ENCODE measurements at regions not wholly inside any gene's neighbourhood (a gene's known extent, or its start where the extent isn't known, plus 50 kb on each side); places are given as distances from the start of the nearest gene placed in this dataset.

- WGBS, 2 donors, result 83 to 91% methylated on average over 7 of the region's 7 CpGs
- no peak for TF ChIP-seq CTCF (IDR thresholded peaks at IDR 0.05; ENCODE audit: control extremely low read depth, extremely low read depth)
- Histone ChIP-seq H3K27ac (ENCODE audit: low read depth in 1 of 2, low read length in 1 of 2) (no peak overlapping the region), H3K9ac (ENCODE audit: insufficient read depth in 1 of 2, low read length in 2 of 2) (no peak overlapping the region), H3K9me3 (ENCODE audit: control insufficient read depth in 4 of 4, insufficient read depth in 3 of 4, low read length in 3 of 4) (no peaks in the 10 kb centered on the region), H3K36me3 (ENCODE audit: control insufficient read depth in 4 of 4, insufficient read depth in 4 of 4, low read length in 4 of 4) (no peaks in the 10 kb centered on the region), H3K4me1 (ENCODE audit: control insufficient read depth in 5 of 5, insufficient read depth in 5 of 5, low read length in 5 of 5) (no peaks in the 10 kb centered on the region), H3K27me3 (ENCODE audit: control insufficient read depth in 3 of 3, insufficient read depth in 3 of 3, low read length in 2 of 3) (peaks cover 0 to 3% (median 0%) of the 10 kb centered on the region in 3 donors), H3K4me3 (no peak overlapping the region)
- DNase-seq (no peak), ATAC-seq (ENCODE audit: insufficient read depth, low FRiP score) (no peak)
These were observed 295.4 kb downstream of the FOXA2 start for GRCh38 chr20:22288957-22289356.

GRCh38 chr20:22288156-22288555 lies 296.2 kb downstream of the FOXA2 start:
- Histone ChIP-seq H3K27me3 (ENCODE audit: control insufficient read depth in 3 of 3, insufficient read depth in 3 of 3, low read length in 2 of 3) (peaks cover 0 to 3% (median 0%) of the 10 kb centered on the region in 3 donors), H3K4me3 (no peak overlapping the region), H3K36me3 (ENCODE audit: control insufficient read depth in 4 of 4, insufficient read depth in 4 of 4, low read length in 4 of 4) (no peaks in the 10 kb centered on the region), H3K9me3 (ENCODE audit: control insufficient read depth in 4 of 4, insufficient read depth in 3 of 4, low read length in 3 of 4) (no peaks in the 10 kb centered on the region), H3K4me1 (ENCODE audit: control insufficient read depth in 5 of 5, insufficient read depth in 5 of 5, low read length in 5 of 5) (no peaks in the 10 kb centered on the region), H3K27ac (ENCODE audit: low read depth in 1 of 2, low read length in 1 of 2) (no peak overlapping the region), H3K9ac (ENCODE audit: insufficient read depth in 1 of 2, low read length in 2 of 2) (no peak overlapping the region)
- 81 to 88% methylated on average over 5 of the region's 5 CpGs for WGBS, 2 donors
- DNase-seq (no peak), ATAC-seq (ENCODE audit: insufficient read depth, low FRiP score) (no peak)
- no peak for TF ChIP-seq CTCF (IDR thresholded peaks at IDR 0.05; ENCODE audit: control extremely low read depth, extremely low read depth)

GRCh38 chr20:22285555-22285954 lies 298.8 kb downstream of the FOXA2 start:
- no peak for TF ChIP-seq CTCF (IDR thresholded peaks at IDR 0.05; ENCODE audit: control extremely low read depth, extremely low read depth)

GRCh38 chr20:22282696-22283095 lies 301.7 kb downstream of the FOXA2 start:
- H3K4me3 ChIP-seq, result no peak overlapping the region
- H3K9me3 ChIP-seq (ENCODE audit: control insufficient read depth in 4 of 4, insufficient read depth in 3 of 4, low read length in 3 of 4), result no peaks in the 10 kb centered on the region
- H3K36me3 ChIP-seq (ENCODE audit: control insufficient read depth in 4 of 4, insufficient read depth in 4 of 4, low read length in 4 of 4), result no peaks in the 10 kb centered on the region
- no peak overlapping the region for H3K9ac ChIP-seq (ENCODE audit: insufficient read depth in 1 of 2, low read length in 2 of 2)
- DNase-seq (no peak), ATAC-seq (ENCODE audit: insufficient read depth, low FRiP score) (no peak)
- no peak for TF ChIP-seq CTCF (IDR thresholded peaks at IDR 0.05; ENCODE audit: control extremely low read depth, extremely low read depth)
- WGBS, 2 donors, result 84 to 89% methylated on average over 3 of the region's 3 CpGs
- no peaks in the 10 kb centered on the region for H3K4me1 ChIP-seq (ENCODE audit: control insufficient read depth in 5 of 5, insufficient read depth in 5 of 5, low read length in 5 of 5)
- no peak overlapping the region for H3K27ac ChIP-seq (ENCODE audit: low read depth in 1 of 2, low read length in 1 of 2)
- H3K27me3 ChIP-seq (ENCODE audit: control insufficient read depth in 3 of 3, insufficient read depth in 3 of 3, low read length in 2 of 3), result peaks cover 0 to 3% (median 0%) of the 10 kb centered on the region in 3 donors

More at GRCh38 chr20:22285555-22285954, 298.8 kb downstream of the FOXA2 start:
- Histone ChIP-seq H3K4me1 (ENCODE audit: control insufficient read depth in 5 of 5, insufficient read depth in 5 of 5, low read length in 5 of 5) (no peaks in the 10 kb centered on the region), H3K27ac (ENCODE audit: low read depth in 1 of 2, low read length in 1 of 2) (no peak overlapping the region), H3K4me3 (no peak overlapping the region), H3K36me3 (ENCODE audit: control insufficient read depth in 4 of 4, insufficient read depth in 4 of 4, low read length in 4 of 4) (no peaks in the 10 kb centered on the region), H3K9ac (ENCODE audit: insufficient read depth in 1 of 2, low read length in 2 of 2) (no peak overlapping the region), H3K27me3 (ENCODE audit: control insufficient read depth in 3 of 3, insufficient read depth in 3 of 3, low read length in 2 of 3) (peaks cover 0 to 3% (median 0%) of the 10 kb centered on the region in 3 donors), H3K9me3 (ENCODE audit: control insufficient read depth in 4 of 4, insufficient read depth in 3 of 4, low read length in 3 of 4) (no peaks in the 10 kb centered on the region)
- ATAC-seq (ENCODE audit: insufficient read depth, low FRiP score) (no peak), DNase-seq (no peak)
- WGBS, 2 donors, result 34 to 42% methylated on average over 1 of the region's 1 CpG
